CD14-positive monocyte (primary cell): ENCODE measurements at regions not wholly inside any gene's neighbourhood (a gene's known extent, or its start where the extent isn't known, plus 50 kb on each side); places are given as distances from the start of the nearest gene placed in this dataset.
A peak's percentile ranks its signal among the peaks of the same experiment; 100 is the strongest.

Experiments
- DNase-seq, 3 donors: peaks; one replicate each; pipeline ENCODE4 v3.0.0-alpha.2; 2011 to 2022
- H2AFZ ChIP-seq: 2 replicates; pipeline ENCODE4 v1.6.0; 2012; ENCODE audit warnings: mild to moderate bottlenecking, low read depth, low read length, inconsistent platforms; ENCODE audit not compliant: insufficient read depth, poor library complexity, severe bottlenecking
- H3K27ac ChIP-seq, 2 donors: 1 replicate in 1 of 2; 2 replicates in 1 of 2; pipeline ENCODE4 v1.5.1; 2012 to 2013; ENCODE audit warnings: low read length in 2 of 2, control low read depth in 1 of 2, inconsistent platforms in 1 of 2, low read depth in 1 of 2, mild to moderate bottlenecking in 1 of 2
- H3K27me3 ChIP-seq, 2 donors: one replicate each; pipeline versions ENCODE4 v1.6.0 to v1.6.1; 2011 to 2013; ENCODE audit warnings: low read length in 2 of 2; ENCODE audit not compliant: control insufficient read depth in 2 of 2, insufficient read depth in 2 of 2
- H3K36me3 ChIP-seq, 2 donors: replicated peaks in 1 of 2; 1 replicate in 1 of 2; 2 replicates in 1 of 2; pipeline versions ENCODE4 v1.5.1 to v1.6.1; 2012 to 2013; ENCODE audit warnings: low read length in 2 of 2, control low read depth in 1 of 2, inconsistent platforms in 1 of 2, mild to moderate bottlenecking in 1 of 2; ENCODE audit not compliant: insufficient read depth in 2 of 2, control insufficient read depth in 1 of 2
- H3K4me1 ChIP-seq, 2 donors: 1 replicate in 1 of 2; 2 replicates in 1 of 2; pipeline versions ENCODE4 v1.5.1 to v1.6.1; 2012 to 2013; ENCODE audit warnings: low read length in 2 of 2, control low read depth in 1 of 2, inconsistent platforms in 1 of 2, mild to moderate bottlenecking in 1 of 2, moderate library complexity in 1 of 2; ENCODE audit not compliant: insufficient read depth in 2 of 2, control insufficient read depth in 1 of 2
- H3K4me2 ChIP-seq: replicated peaks from 2 replicates; pipeline ENCODE3; 2012; ENCODE audit warnings: low read length, moderate library complexity, mild to moderate bottlenecking; ENCODE audit not compliant: poor library complexity, severe bottlenecking; ENCODE audit errors: extremely low read depth
- H3K4me3 ChIP-seq, 3 experiments: fragments of 200-600 bp in 1 of 3; sonication (generic) in 1 of 3; replicated peaks in 1 of 3; 1 replicate in 2 of 3; 2 replicates in 1 of 3; pipeline ENCODE4 v1.5.1; 2011 to 2013; ENCODE audit warnings: low read length in 3 of 3, mild to moderate bottlenecking in 3 of 3, control low read depth in 2 of 3, low read depth in 2 of 3, inconsistent platforms in 1 of 3, moderate library complexity in 1 of 3
- H3K79me2 ChIP-seq: 2 replicates; pipeline ENCODE4 v1.6.0; 2012; ENCODE audit warnings: mild to moderate bottlenecking, control low read depth, inconsistent platforms, low read length, moderate library complexity; ENCODE audit not compliant: insufficient read depth
- H3K9ac ChIP-seq: 2 replicates; pipeline ENCODE4 v1.6.0; 2017; ENCODE audit warnings: low read length, mild to moderate bottlenecking; ENCODE audit not compliant: insufficient read depth, poor library complexity, severe bottlenecking
- H3K9me3 ChIP-seq, 2 donors: replicated peaks in 1 of 2; 1 replicate in 1 of 2; 2 replicates in 1 of 2; pipeline versions ENCODE4 v1.5.1 to v1.6.1; 2012 to 2013; ENCODE audit warnings: low read length in 2 of 2, control low read depth in 1 of 2; ENCODE audit not compliant: control insufficient read depth in 1 of 2, insufficient read depth in 1 of 2
- H4K20me1 ChIP-seq: 2 replicates; pipeline ENCODE4 v1.6.0; 2012; ENCODE audit warnings: mild to moderate bottlenecking, low read length, control low read depth, moderate library complexity; ENCODE audit not compliant: insufficient read depth
- H3K27ac Mint-ChIP-seq, 7 donors: one replicate each; pipeline ENCODE4 v1.8.0; 2020; ENCODE audit warnings: mild to moderate bottlenecking in 7 of 7, mixed read lengths in 7 of 7, moderate library complexity in 6 of 7, inconsistent platforms in 2 of 7
- H3K27me3 Mint-ChIP-seq, 3 donors: one replicate each; pipeline ENCODE4 v1.8.0; 2021 to 2022; ENCODE audit warnings: low read depth in 3 of 3, mild to moderate bottlenecking in 3 of 3, mixed read lengths in 3 of 3, moderate library complexity in 3 of 3, inconsistent platforms in 1 of 3
- H3K36me3 Mint-ChIP-seq, 2 donors: one replicate each; pipeline ENCODE4 v1.8.0; 2020; ENCODE audit warnings: mixed read lengths in 2 of 2, inconsistent platforms in 1 of 2, mild to moderate bottlenecking in 1 of 2
- H3K4me1 Mint-ChIP-seq: one replicate; pipeline ENCODE4 v1.8.0; 2020; ENCODE audit warnings: mild to moderate bottlenecking, mixed read lengths
- H3K4me3 Mint-ChIP-seq, 2 donors: one replicate each; pipeline ENCODE4 v1.8.0; 2020; ENCODE audit warnings: mild to moderate bottlenecking in 2 of 2, mixed read lengths in 2 of 2, moderate library complexity in 1 of 2
- H3K9me3 Mint-ChIP-seq, 7 donors: one replicate each; pipeline ENCODE4 v1.8.0; 2020 to 2022; ENCODE audit warnings: mixed read lengths in 7 of 7, mild to moderate bottlenecking in 6 of 7, moderate library complexity in 6 of 7, inconsistent platforms in 2 of 7
- WGBS: methylation state at CpG from one replicate; pipeline ENCODE4 v1.1.5; 2013; ENCODE audit warnings: missing lambda C conversion rate; ENCODE audit not compliant: insufficient coverage; 5-methylcytosine and 5-hydroxymethylcytosine counted together
- intact Hi-C, 2 donors: fragments of 100-400 bp; cut with micrococcal nuclease; formaldehyde crosslinking; loops; one replicate each; pipeline versions ENCODE4 v1.15.0 to v1.15.1; 2023
- TF ChIP-seq, protein P1 (sequence below): fragments of 200-600 bp; IDR thresholded peaks from one replicate; pipeline ENCODE4 v1.8.0; 2022; ENCODE audit warnings: antibody characterized with exemption, mild to moderate bottlenecking

DNA sequence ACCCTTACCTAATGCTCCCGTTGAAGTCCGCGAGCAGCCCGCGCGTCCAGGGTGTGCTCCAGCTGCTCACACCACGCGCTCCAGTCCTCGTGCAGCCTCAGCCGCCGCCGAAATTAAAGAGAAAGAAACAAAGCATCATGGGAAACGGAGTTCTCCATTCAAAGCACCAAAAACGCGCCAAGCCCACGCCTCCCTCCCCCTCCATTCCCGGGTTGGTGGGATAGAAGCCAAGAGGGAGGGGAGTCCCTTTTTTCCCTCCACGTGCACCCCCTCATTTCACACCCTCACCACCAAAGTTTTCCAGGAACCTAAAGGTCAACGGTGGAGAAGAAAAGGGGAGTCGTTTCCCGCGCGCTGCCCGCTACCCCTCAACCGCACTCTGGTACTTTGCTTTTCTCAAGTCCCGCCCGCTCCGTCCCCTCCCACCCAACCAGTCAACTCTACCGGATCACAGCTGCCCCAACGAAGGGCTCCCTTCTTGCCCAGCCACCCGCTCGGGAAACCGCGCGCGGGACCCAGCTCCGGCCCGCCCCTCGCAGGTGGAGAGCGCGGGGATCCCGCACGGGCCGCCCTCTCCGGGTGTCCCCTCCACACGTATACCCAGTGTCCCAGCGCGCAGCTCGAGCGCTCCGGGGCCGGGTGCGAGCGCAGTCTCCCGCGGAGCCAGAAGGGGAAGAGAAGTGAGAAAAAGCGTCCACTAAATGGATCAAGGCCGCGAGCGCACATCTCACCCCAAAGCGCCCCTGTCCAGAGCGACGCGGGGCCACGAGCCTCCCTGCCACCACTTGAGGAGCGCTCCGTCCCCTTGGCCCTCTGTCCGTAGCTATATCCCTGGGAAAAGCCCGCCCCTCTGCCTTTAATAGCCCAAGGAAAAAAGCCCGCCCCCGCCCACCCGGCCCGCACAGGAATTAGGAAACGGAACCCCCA, 65.1 kb upstream of the CCDC160 start:
- no CpG with 5 or more reads among the region's 74 CpGs for WGBS
- Histone ChIP-seq H3K4me3 (peak overlapping the region; percentile 53 to 81 (median 56)), H3K9me3 (peaks cover 0 to 10% of the 10 kb centered on the region in 2 donors), H3K79me2 (no peaks in the 10 kb centered on the region), H2AFZ (peak overlapping the region; percentile 75), H3K4me1 (peaks cover 9% of the 10 kb centered on the region in 2 donors), H3K36me3 (no peaks in the 10 kb centered on the region), H4K20me1 (no peaks in the 10 kb centered on the region), H3K27me3 (peaks cover 8 to 25% of the 10 kb centered on the region in 2 donors), H3K27ac (no peak overlapping the region), H3K9ac (peak overlapping the region; percentile 42), H3K4me2 (peak overlapping the region; percentile 84)
- H3K27me3 Mint-ChIP-seq = peaks cover 16 to 32% (median 29%) of the 10 kb centered on the region in 3 donors
- DNase-seq = no peak
- peaks cover 22% of the 10 kb centered on the region for H3K4me1 Mint-ChIP-seq
- peaks cover 0 to 19% (median 8%) of the 10 kb centered on the region in 7 donors for H3K9me3 Mint-ChIP-seq
- no peak overlapping the region for H3K27ac Mint-ChIP-seq
- H3K4me3 Mint-ChIP-seq = peak overlapping the region; percentile 86 to 94
- intact Hi-C loops = no loop called here
- H3K36me3 Mint-ChIP-seq = no peaks in the 10 kb centered on the region
- TF ChIP-seq, protein P1, sequence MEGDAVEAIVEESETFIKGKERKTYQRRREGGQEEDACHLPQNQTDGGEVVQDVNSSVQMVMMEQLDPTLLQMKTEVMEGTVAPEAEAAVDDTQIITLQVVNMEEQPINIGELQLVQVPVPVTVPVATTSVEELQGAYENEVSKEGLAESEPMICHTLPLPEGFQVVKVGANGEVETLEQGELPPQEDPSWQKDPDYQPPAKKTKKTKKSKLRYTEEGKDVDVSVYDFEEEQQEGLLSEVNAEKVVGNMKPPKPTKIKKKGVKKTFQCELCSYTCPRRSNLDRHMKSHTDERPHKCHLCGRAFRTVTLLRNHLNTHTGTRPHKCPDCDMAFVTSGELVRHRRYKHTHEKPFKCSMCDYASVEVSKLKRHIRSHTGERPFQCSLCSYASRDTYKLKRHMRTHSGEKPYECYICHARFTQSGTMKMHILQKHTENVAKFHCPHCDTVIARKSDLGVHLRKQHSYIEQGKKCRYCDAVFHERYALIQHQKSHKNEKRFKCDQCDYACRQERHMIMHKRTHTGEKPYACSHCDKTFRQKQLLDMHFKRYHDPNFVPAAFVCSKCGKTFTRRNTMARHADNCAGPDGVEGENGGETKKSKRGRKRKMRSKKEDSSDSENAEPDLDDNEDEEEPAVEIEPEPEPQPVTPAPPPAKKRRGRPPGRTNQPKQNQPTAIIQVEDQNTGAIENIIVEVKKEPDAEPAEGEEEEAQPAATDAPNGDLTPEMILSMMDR = no peak

DNA sequence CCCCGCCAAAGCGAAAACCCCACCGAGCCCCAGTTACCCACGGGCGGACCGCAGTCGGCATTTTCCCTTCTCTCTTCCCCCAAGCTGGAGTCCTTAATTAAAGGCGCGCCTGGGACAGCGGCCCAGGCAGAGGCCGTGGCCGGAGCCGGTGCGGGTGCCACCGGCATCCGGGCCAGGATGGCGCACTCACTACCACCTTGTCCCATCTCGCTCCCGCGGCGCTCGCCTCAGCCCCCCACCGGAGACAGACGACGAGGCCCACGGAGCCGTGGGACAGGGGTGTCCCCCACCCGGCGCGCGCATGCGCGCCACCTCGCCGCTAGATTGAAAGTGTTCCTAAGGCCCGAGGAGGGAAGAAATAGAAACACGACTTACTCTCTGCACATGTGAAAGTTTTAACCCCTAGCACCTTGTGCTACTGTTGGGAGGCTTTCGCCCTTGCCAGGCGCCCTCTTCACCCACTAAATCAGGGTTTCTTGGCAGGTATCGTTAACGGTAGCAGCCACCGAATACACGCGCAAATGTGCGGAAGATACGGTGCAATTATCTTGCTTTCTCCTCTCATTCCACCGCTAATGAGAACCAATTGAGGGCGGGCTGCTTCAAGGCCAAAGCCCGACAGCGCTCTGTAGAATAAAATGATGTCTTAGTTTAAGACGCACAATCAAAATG, 64.3 kb upstream of the CCDC160 start:
- Histone ChIP-seq H3K27me3 (peaks cover 11 to 25% of the 10 kb centered on the region in 2 donors), H4K20me1 (no peaks in the 10 kb centered on the region), H3K9ac (peak overlapping the region; percentile 42), H3K27ac (no peak overlapping the region), H3K79me2 (no peaks in the 10 kb centered on the region), H3K4me2 (peak overlapping the region; percentile 84), H3K4me1 (peaks cover 9% of the 10 kb centered on the region in 2 donors), H3K36me3 (no peaks in the 10 kb centered on the region), H3K9me3 (peaks cover 0 to 10% of the 10 kb centered on the region in 2 donors), H3K4me3 (peak overlapping the region; percentile 53 to 81 (median 56)), H2AFZ (peak overlapping the region; percentile 75)
- no peaks in the 10 kb centered on the region for H3K36me3 Mint-ChIP-seq
- peak overlapping the region; percentile 86 to 94 for H3K4me3 Mint-ChIP-seq
- intact Hi-C loops = no loop called here
- no peak overlapping the region for H3K27ac Mint-ChIP-seq
- WGBS = under 1% methylated on average over 18 of the region's 51 CpGs
- peaks cover 0 to 19% (median 8%) of the 10 kb centered on the region in 7 donors for H3K9me3 Mint-ChIP-seq
- TF ChIP-seq, protein P1 = no peak
- H3K27me3 Mint-ChIP-seq = peaks cover 19 to 33% (median 32%) of the 10 kb centered on the region in 3 donors
- no peak for DNase-seq
- H3K4me1 Mint-ChIP-seq = peaks cover 19% of the 10 kb centered on the region
